Rectal smooth muscle tissue (tissue), 1 donor: ENCODE measurements at regions not wholly inside any gene's neighbourhood (a gene's known extent, or its start where the extent isn't known, plus 50 kb on each side); places are given as distances from the start of the nearest gene placed in this dataset.

Experiments
- H3K27ac ChIP-seq: one replicate; pipeline ENCODE4 v1.7.0; 2013; ENCODE audit warnings: low read depth, low read length, inconsistent platforms
- H3K27me3 ChIP-seq: one replicate; pipeline ENCODE4 v1.7.0; 2013; ENCODE audit warnings: low read length; ENCODE audit not compliant: control insufficient read depth, insufficient read depth
- H3K36me3 ChIP-seq: one replicate; pipeline ENCODE4 v1.7.0; 2013; ENCODE audit warnings: low read length; ENCODE audit not compliant: control insufficient read depth, insufficient read depth
- H3K4me1 ChIP-seq: one replicate; pipeline ENCODE4 v1.7.0; 2013; ENCODE audit warnings: low read length; ENCODE audit not compliant: control insufficient read depth, insufficient read depth
- H3K4me3 ChIP-seq: one replicate; pipeline ENCODE4 v1.7.0; 2013; ENCODE audit warnings: low read length
- H3K9ac ChIP-seq: one replicate; pipeline ENCODE4 v1.7.0; 2013; ENCODE audit warnings: low read length

DNA sequence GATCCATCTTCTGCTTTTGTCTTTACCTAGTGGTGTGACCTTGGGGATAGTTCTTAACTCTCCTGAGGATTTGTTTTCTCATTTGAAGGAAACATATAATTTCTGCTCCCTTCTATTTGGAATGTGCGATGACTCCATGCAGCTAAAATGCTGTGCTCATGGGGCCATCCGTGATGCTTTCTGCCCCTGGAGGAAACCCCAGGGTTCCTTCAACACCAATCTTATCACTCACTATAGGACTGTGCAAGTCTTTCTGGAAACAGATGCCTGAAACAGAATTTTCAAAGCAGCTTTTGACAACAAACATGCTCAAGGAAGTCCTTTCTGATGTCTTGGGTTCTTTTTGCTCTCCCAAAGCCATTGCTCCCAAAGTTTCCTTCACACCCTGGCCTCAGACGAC is 128.8 kb upstream of the GGTLC1 start:
- no peaks in the 10 kb centered on the region for H3K27me3 ChIP-seq

DNA sequence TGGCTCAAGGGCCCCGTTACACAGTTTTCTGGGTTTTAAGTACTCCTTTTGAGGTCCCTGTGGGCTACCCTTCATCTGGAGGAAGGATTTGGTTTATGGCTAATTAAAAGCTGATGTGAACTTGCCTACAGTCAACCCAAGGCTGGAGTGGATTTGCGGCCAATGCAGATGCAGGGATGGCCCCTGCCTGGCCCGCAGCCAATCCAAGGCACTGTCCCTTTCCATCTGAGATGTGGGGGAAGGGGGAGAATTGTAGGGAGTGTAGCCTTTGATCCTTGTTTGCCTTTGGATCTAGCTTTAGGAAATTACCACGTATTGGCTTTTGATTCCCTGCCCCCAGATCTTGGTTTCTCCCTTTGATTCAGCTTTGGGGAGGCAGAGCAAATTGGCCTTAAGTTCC is 128.0 kb upstream of the GGTLC1 start:
- H3K27ac ChIP-seq: no peak overlapping the region
- peaks cover 5% of the 10 kb centered on the region for H3K4me1 ChIP-seq
- H3K9ac ChIP-seq: no peak overlapping the region
- H3K4me3 ChIP-seq: no peak overlapping the region
- H3K27me3 ChIP-seq: no peaks in the 10 kb centered on the region
- H3K36me3 ChIP-seq: no peaks in the 10 kb centered on the region

More for the DNA sequence above, 128.8 kb upstream of the GGTLC1 start:
- H3K9ac ChIP-seq: no peak overlapping the region
- no peak overlapping the region for H3K27ac ChIP-seq
- no peak overlapping the region for H3K4me3 ChIP-seq
- no peaks in the 10 kb centered on the region for H3K36me3 ChIP-seq
- H3K4me1 ChIP-seq: peaks cover 5% of the 10 kb centered on the region

DNA sequence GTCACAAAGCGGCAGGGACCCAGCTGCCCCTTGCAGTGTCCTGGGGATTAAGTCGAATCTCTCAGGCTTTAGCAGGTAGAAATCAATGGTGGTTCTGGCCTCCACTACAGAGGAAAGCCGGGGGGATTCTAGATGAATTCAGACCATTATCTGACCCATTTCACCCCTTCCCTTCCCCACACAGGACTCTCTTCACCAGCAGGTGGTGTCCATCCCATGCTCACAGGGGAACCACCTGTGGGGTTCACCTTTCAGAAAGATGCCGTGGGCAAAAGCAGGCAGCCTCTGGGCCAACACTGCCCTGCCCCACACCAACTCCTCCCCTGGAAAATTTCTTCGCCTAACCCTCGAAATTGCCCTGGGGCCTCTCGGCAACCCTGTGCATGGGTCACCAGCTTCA is 123.8 kb upstream of the GGTLC1 start:
- Histone ChIP-seq H3K9ac (no peak overlapping the region), H3K36me3 (no peaks in the 10 kb centered on the region), H3K4me3 (no peak overlapping the region), H3K4me1 (no peaks in the 10 kb centered on the region), H3K27me3 (no peaks in the 10 kb centered on the region), H3K27ac (no peak overlapping the region)

DNA sequence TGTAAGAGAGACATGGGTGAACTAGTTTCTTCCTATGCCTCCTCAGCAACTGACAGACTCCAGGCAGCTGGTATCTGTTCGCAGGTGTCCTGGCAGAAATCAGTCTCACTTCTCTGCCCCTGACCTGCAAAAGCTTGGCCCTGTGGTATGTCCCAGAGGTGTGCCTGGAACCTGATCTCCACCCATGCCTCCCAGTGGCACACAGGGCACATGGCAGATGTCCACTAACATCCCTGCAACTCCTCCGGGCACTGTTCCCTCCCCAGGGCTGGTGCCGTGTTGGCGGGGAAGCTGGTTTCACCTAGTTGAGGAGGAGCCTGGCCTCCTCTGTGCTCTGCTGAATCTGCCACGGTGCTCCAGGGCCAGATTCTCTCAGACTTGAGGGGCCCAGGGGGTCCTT is 123.3 kb upstream of the GGTLC1 start:
- Histone ChIP-seq H3K9ac (no peak overlapping the region), H3K36me3 (no peaks in the 10 kb centered on the region), H3K27ac (no peak overlapping the region), H3K4me1 (no peaks in the 10 kb centered on the region), H3K27me3 (no peaks in the 10 kb centered on the region), H3K4me3 (no peak overlapping the region)

DNA sequence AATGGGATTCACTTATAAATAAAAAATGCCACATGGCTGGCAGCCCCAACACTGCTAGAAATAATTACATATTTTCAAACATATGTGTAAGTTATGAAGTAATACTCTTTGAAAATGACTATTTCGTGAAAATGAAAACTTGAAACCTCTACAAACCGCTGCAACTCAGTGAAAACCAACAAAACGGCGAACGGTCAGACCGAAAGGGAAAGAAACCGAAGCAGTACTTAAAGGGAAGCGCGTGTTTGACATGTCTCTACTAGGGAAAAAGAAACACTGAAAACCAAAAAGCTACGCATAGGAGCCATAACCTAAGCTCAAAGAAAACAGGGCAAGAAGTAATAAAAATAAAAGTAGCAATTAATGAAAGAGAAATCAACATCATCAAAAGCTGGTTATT is 121.0 kb upstream of the GGTLC1 start:
- Histone ChIP-seq H3K9ac (no peak overlapping the region), H3K4me1 (no peaks in the 10 kb centered on the region), H3K4me3 (no peak overlapping the region), H3K36me3 (no peaks in the 10 kb centered on the region), H3K27me3 (no peaks in the 10 kb centered on the region), H3K27ac (no peak overlapping the region)

DNA sequence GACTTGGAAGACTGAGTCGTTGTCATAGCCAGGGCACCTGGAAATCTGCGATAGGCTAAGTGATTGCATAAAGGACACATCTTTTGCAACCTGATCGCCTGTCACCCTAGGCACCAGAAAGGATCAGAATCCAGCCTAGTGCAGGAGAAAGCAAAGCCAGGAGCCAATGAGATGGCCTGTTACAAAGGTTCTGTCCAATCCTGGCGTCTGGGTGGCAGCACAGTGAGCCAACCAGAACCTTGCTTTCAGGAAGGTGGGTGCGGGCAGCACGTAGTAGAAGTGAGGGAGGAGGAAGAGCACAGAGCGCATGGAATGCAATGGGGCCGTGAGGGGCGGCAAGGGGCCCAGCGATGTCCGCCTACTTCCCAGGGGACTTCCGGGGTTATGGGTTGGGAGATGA is 120.4 kb upstream of the GGTLC1 start:
- Histone ChIP-seq H3K27ac (no peak overlapping the region), H3K9ac (no peak overlapping the region), H3K4me3 (no peak overlapping the region), H3K36me3 (no peaks in the 10 kb centered on the region), H3K4me1 (no peaks in the 10 kb centered on the region), H3K27me3 (no peaks in the 10 kb centered on the region)

DNA sequence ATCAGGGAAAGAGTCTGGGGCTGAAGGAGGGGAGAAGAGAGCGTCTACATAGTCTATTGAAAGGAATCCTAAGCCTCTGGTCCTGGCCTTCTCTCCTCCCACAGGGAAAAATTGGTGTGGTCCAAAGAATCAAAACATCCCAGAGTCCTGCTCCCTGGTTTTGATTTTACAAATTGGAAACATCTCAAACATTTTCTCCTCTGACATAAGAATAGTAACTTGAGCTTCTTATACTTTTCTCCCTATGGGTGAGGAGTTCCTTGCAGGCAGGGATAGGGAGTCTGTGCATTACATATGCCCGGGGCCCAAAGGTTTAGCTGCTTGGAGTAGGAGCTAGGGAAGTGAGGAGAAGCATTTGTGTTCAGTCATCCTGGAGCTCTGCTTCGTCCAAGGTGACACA is 120.0 kb upstream of the GGTLC1 start:
- H3K27ac ChIP-seq: no peak overlapping the region
- no peaks in the 10 kb centered on the region for H3K4me1 ChIP-seq
- H3K36me3 ChIP-seq: no peaks in the 10 kb centered on the region
- H3K4me3 ChIP-seq: no peak overlapping the region
- no peaks in the 10 kb centered on the region for H3K27me3 ChIP-seq
- no peak overlapping the region for H3K9ac ChIP-seq

DNA sequence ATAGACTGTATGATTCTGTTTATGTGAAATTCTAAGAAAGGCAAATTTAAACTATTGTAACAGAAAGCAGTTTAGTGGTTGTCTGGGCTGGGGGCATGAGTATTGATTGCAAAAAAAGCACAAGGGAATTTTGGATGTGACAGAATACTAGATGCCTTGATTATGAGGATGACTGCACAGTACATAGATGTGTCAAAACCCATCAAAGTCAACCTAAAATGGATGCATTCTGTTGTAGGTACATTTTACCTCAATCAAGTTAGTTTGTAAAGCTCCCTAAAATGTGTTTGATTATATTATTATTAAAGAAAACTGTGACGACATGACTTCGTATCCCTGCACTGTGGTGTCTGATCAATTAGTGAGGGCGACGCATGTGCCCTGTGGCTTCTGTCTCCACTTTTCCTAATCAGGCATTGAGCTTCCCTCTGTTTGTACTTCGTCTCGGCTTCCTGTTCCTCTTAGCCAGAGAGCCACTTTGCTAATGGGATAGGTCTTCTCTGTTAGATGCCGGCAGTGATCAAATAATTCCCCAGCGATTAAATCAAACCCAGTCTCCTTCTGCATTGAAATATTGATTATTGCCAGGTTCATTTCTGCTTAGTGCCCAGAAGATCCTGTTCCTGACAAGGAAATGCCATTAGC is 118.3 kb upstream of the GGTLC1 start:
- Histone ChIP-seq H3K27ac (no peak overlapping the region), H3K27me3 (no peaks in the 10 kb centered on the region), H3K4me3 (no peak overlapping the region), H3K9ac (no peak overlapping the region), H3K4me1 (no peaks in the 10 kb centered on the region), H3K36me3 (no peaks in the 10 kb centered on the region)

DNA sequence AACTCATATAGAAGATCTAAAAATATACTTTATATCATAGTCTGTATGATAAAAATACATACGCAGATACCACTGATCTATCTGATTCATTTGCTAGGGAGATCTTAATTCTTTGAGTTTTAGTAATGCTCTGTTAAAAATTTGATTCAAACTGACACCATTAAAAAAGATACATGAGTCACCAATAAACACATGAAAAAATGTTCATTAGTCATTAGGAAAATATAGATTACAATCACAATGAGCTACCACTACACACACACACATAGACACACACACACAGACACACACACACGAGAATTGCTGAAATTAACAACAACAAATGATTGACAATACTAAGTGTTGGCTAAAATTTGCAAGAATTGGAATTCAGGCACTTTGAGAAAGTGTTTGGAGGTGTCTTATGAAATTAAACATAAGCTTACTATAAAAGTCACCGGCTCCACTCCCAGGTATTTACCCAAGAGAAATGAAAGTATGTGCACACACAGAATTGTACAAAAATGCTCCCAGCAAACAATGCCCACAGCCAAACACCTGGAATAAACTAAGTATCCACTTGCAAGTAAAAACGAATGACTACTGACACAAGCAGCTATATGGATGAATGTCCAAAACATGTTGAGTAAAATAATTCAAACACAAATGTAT is 117.7 kb upstream of the GGTLC1 start:
- Histone ChIP-seq H3K9ac (no peak overlapping the region), H3K27me3 (no peaks in the 10 kb centered on the region), H3K27ac (no peak overlapping the region), H3K4me3 (no peak overlapping the region), H3K36me3 (no peaks in the 10 kb centered on the region), H3K4me1 (no peaks in the 10 kb centered on the region)

DNA sequence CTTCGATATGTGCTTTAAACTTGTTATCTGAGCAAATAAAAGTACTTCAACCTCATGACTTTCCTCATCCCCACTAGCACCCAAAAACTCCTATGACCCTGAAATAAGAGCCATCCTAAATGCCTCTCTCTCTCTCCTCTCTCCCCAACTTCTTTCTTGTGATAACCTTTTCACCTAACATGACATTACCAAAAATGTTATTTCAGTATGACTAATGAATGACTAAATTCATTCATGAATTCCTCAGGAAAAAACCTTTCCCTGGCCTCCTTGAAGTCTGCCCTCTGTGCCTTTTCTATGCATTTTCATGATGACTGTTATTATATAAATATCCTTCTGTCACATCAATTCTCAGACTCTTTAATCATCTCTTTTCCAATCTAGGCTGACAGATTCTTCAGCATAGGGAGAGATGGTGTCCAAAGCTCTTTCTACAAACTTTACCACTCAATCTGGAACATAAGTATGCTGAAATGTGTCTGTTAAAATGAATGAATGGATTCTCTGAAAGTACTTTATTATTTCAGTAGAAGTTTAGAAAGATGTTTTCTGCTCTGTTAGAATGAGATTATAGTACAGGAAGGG is 114.3 kb upstream of the GGTLC1 start:
- H3K27ac ChIP-seq: no peak overlapping the region
- no peak overlapping the region for H3K9ac ChIP-seq
- no peaks in the 10 kb centered on the region for H3K27me3 ChIP-seq
- H3K4me1 ChIP-seq: no peaks in the 10 kb centered on the region
- H3K4me3 ChIP-seq: no peak overlapping the region
- no peaks in the 10 kb centered on the region for H3K36me3 ChIP-seq

DNA sequence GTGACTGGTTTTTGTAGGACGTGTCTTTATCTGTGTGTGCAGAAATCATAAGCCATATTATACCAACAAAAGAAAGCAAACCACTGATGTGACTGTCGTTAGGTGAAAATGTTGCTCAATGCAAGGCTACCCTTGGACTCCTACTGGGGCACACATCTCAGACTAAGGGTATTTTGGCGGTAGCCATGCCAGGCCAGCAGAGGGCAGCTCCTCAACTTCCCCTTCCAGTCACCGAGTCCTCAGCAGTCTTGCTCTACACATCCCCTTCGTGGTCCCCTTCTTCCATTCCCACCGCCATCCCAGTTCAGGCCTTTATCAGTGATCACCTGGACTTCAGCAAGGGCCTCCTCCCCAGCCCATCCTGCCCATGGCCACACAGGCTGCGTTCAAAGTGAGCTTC is 113.7 kb upstream of the GGTLC1 start:
- no peak overlapping the region for H3K4me3 ChIP-seq
- no peaks in the 10 kb centered on the region for H3K36me3 ChIP-seq
- H3K27me3 ChIP-seq: no peaks in the 10 kb centered on the region
- H3K4me1 ChIP-seq: no peaks in the 10 kb centered on the region
- no peak overlapping the region for H3K9ac ChIP-seq
- H3K27ac ChIP-seq: no peak overlapping the region

DNA sequence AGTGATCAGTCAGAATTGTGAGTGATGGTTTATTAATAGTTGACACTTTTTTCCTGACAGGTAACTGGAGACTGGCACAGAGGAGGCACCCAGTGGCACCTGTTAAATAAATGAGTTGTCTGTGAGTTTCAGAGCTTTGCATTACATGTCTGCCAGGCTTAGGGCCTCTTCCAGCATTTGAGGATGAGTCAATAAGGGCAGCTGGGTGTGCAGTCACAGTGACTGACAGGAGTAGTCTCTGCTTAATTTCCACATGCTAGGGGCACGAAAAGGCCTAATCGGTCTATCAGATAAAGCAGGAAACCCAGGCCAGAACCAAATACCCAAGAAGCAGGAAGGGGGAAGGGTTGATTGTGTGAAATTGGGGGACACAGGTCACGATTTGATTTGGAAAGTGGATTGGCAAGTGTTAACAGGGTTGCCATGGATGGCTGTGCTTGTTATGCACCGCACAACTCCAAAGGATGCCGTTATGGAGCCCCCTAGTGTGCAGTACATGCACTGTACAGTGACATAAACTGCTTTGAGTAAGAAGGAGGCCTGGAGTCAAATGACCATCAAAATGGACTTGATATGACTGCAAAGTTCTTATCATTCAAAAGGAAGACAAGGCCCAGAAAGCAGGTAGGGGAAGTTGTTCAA is 111.9 kb upstream of the GGTLC1 start:
- H3K27me3 ChIP-seq: no peaks in the 10 kb centered on the region
- no peaks in the 10 kb centered on the region for H3K36me3 ChIP-seq
- no peak overlapping the region for H3K9ac ChIP-seq
- no peak overlapping the region for H3K27ac ChIP-seq
- no peak overlapping the region for H3K4me3 ChIP-seq
- H3K4me1 ChIP-seq: no peaks in the 10 kb centered on the region
